Spleen (tissue), 11 donors: ENCODE measurements at regions not wholly inside any gene's neighbourhood (a gene's known extent, or its start where the extent isn't known, plus 50 kb on each side); places are given as distances from the start of the nearest gene placed in this dataset.

Source experiments
- DNase-seq: peaks from one replicate; pipeline ENCODE4 v3.0.0-alpha.2; 2020
- H3K27ac ChIP-seq, 8 donors: fragments of 200-600 bp; sonication (generic) in 7 of 8; 1 replicate in 4 of 8; 2 replicates in 4 of 8; pipeline versions ENCODE4 v1.5.0 to v1.8.0; 2016 to 2021; ENCODE audit warnings: inconsistent platforms in 4 of 8, mild to moderate bottlenecking in 4 of 8, moderate library complexity in 1 of 8
- H3K27me3 ChIP-seq, 7 donors: fragments of 200-600 bp; sonication (generic) in 6 of 7; replicated peaks in 1 of 7; 1 replicate in 4 of 7; 2 replicates in 3 of 7; pipeline versions ENCODE4 v1.5.0 to v1.8.0; 2016 to 2021; ENCODE audit warnings: inconsistent platforms in 3 of 7, mild to moderate bottlenecking in 1 of 7
- H3K36me3 ChIP-seq, 6 donors: fragments of 200-600 bp; sonication (generic) in 5 of 6; 1 replicate in 4 of 6; 2 replicates in 2 of 6; pipeline versions ENCODE4 v1.5.0 to v1.8.0; 2016 to 2021; ENCODE audit warnings: inconsistent platforms in 2 of 6
- H3K4me1 ChIP-seq, 6 donors: fragments of 200-600 bp; sonication (generic) in 5 of 6; 1 replicate in 3 of 6; 2 replicates in 3 of 6; pipeline versions ENCODE4 v1.5.0 to v1.8.0; 2016 to 2021; ENCODE audit warnings: inconsistent platforms in 3 of 6
- H3K4me3 ChIP-seq, 8 donors: fragments of 200-600 bp; sonication (generic) in 7 of 8; 1 replicate in 4 of 8; 2 replicates in 4 of 8; pipeline versions ENCODE4 v1.5.0 to v1.8.0; 2016 to 2021; ENCODE audit warnings: inconsistent platforms in 4 of 8, mild to moderate bottlenecking in 4 of 8, moderate library complexity in 2 of 8
- H3K9me3 ChIP-seq, 8 donors: fragments of 200-600 bp; sonication (generic) in 7 of 8; 1 replicate in 4 of 8; 2 replicates in 4 of 8; pipeline versions ENCODE4 v1.5.0 to v1.8.0; 2016 to 2021; ENCODE audit warnings: inconsistent platforms in 4 of 8
- POLR2A ChIP-seq, 3 donors: fragments of 450-650 bp; IDR thresholded peaks; one replicate each; pipeline ENCODE4 v1.5.1; 2017; ENCODE audit warnings: antibody characterized with exemption in 3 of 3, mild to moderate bottlenecking in 1 of 3
- POLR2AphosphoS5 ChIP-seq, 3 donors: sonication (generic); formaldehyde crosslinking; IDR thresholded peaks; one replicate each; pipeline ENCODE4 v1.5.1; 2017; ENCODE audit warnings: antibody characterized with exemption in 3 of 3
- WGBS, 5 donors: extraction: QIAGEN DNeasy Blood & Tissue Kit in 3 of 5; methylation state at CpG; one replicate each; pipeline versions ENCODE4 v1.1.5 to v1.1.7; 2013 to 2018; 5-methylcytosine and 5-hydroxymethylcytosine counted together
- intact Hi-C: fragments of 100-400 bp; cut with DNase I; formaldehyde crosslinking; loops from one replicate; pipeline ENCODE4 v1.15.0; 2023; ENCODE audit warnings: low total_unique reads
- TF ChIP-seq, protein P1 (sequence below), 11 experiments: fragments of 200-600 bp in 7 of 11; fragments of 450-650 bp in 4 of 11; sonication (generic) in 4 of 11; IDR thresholded peaks in 8 of 11; conservative IDR thresholded peaks in 3 of 11; 1 replicate in 7 of 11; 2 replicates in 4 of 11; pipeline versions ENCODE4 v1.4.0 to v1.8.0; 2016 to 2021; ENCODE audit warnings: antibody characterized with exemption in 11 of 11, inconsistent platforms in 4 of 11, mild to moderate bottlenecking in 1 of 11
- donor health status: healthy with polysubstance abuse.
- donor health status: DM: no; HTN: no; CAD: no; lungs with moderate emphysema.
- donor health status: DM: no; HTN: no; CAD: no.
- donor health status: Bipolar disorder and iron deficiency.
- donor health status: healthy.
- donor health status: DM: no; HTN: no; CAD: no.
- donor health status: DM: yes; HTN: yes; CAD: no.

GRCh38 chr21:38077569-38077968, 161.3 kb upstream of the KCNJ6 start:
- no peak for DNase-seq
- Histone ChIP-seq H3K27ac (no peak overlapping the region), H3K36me3 (no peaks in the 10 kb centered on the region), H3K4me3 (no peak overlapping the region), H3K9me3 (peaks cover 0 to 9% (median 0%) of the 10 kb centered on the region in 8 donors), H3K4me1 (no peaks in the 10 kb centered on the region), H3K27me3 (no peaks in the 10 kb centered on the region)
- TF ChIP-seq, protein P1, sequence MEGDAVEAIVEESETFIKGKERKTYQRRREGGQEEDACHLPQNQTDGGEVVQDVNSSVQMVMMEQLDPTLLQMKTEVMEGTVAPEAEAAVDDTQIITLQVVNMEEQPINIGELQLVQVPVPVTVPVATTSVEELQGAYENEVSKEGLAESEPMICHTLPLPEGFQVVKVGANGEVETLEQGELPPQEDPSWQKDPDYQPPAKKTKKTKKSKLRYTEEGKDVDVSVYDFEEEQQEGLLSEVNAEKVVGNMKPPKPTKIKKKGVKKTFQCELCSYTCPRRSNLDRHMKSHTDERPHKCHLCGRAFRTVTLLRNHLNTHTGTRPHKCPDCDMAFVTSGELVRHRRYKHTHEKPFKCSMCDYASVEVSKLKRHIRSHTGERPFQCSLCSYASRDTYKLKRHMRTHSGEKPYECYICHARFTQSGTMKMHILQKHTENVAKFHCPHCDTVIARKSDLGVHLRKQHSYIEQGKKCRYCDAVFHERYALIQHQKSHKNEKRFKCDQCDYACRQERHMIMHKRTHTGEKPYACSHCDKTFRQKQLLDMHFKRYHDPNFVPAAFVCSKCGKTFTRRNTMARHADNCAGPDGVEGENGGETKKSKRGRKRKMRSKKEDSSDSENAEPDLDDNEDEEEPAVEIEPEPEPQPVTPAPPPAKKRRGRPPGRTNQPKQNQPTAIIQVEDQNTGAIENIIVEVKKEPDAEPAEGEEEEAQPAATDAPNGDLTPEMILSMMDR (IDR thresholded peaks at IDR 0.05 in 8 of 11, conservative IDR thresholded peaks at IDR 0.05 in 3 of 11), result no peak
- no peak for TF ChIP-seq POLR2AphosphoS5 (IDR thresholded peaks at IDR 0.05)
- TF ChIP-seq POLR2A (IDR thresholded peaks at IDR 0.05), result no peak
- WGBS, 5 donors, result 79 to 88% (median 85%) methylated on average over 5 of the region's 5 CpGs
- intact Hi-C loops, result no loop called here

DNA sequence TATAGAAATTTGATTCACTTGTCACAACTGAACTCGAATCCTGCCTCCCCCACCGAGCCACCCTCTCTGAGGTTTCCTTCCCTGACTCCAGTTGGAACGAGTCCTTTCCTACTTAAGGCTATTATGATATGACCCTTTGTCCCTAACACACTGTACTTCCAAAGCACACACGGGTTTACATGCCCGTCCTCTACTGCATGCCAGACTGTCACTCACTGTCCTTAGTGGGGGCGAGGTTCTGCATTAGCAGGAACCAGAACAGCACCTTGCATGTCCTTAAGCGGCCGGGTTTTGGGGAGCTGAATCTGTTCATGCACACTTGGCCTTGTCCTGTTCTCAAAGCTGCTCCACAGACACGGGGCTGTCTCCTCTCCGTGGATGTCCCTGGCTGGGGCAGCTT, 164.6 kb upstream of the KCNJ6 start:
- intact Hi-C loops, result no loop called here
- WGBS, 5 donors, result 77 to 82% (median 80%) methylated on average over 10 of the region's 10 CpGs
- Histone ChIP-seq H3K4me1 (no peaks in the 10 kb centered on the region), H3K27me3 (no peaks in the 10 kb centered on the region), H3K27ac (no peak overlapping the region), H3K9me3 (no peaks in the 10 kb centered on the region), H3K36me3 (no peaks in the 10 kb centered on the region), H3K4me3 (no peak overlapping the region)
- no peak for TF ChIP-seq POLR2AphosphoS5 (IDR thresholded peaks at IDR 0.05)
- TF ChIP-seq, protein P1 (IDR thresholded peaks at IDR 0.05 in 8 of 11, conservative IDR thresholded peaks at IDR 0.05 in 3 of 11), result no peak
- TF ChIP-seq POLR2A (IDR thresholded peaks at IDR 0.05), result no peak
- no peak for DNase-seq

DNA sequence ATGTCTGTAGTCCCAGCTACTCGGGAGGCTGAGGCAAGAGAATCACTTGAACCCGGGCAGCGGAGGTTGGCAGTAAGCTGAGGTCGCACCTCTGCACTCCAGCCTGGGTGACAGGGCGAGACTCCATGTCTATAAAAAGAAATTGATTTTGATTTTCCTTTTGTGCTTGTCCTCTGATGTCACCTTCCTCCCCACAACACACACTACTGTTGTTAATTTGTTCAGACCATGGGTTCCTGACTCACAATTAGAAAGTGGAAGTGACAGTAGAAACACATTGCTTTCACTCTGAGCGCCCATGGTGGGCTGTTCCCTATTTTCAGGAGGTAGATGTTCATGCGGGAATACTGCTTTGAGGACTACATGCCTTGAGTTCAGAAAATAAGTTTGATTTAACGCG, 165.5 kb upstream of the KCNJ6 start:
- no peaks in the 10 kb centered on the region for H3K9me3 ChIP-seq
- WGBS, 5 donors, result 85 to 92% (median 89%) methylated on average over 9 of the region's 9 CpGs
- intact Hi-C loops, result no loop called here

GRCh38 chr21:38082936-38083485, 166.8 kb upstream of the KCNJ6 start:
- 70 to 84% (median 73%) methylated on average over 4 of the region's 4 CpGs for WGBS, 5 donors
- Histone ChIP-seq H3K36me3 (no peaks in the 10 kb centered on the region), H3K27me3 (no peaks in the 10 kb centered on the region), H3K4me3 (no peak overlapping the region), H3K9me3 (no peaks in the 10 kb centered on the region), H3K4me1 (no peaks in the 10 kb centered on the region), H3K27ac (no peak overlapping the region)
- DNase-seq, result no peak
- TF ChIP-seq POLR2AphosphoS5 (IDR thresholded peaks at IDR 0.05), result no peak
- TF ChIP-seq, protein P1 (IDR thresholded peaks at IDR 0.05 in 8 of 11, conservative IDR thresholded peaks at IDR 0.05 in 3 of 11), result no peak
- TF ChIP-seq POLR2A (IDR thresholded peaks at IDR 0.05), result no peak
- intact Hi-C loops, result no loop called here

More for the DNA sequence above, 165.5 kb upstream of the KCNJ6 start:
- H3K27ac ChIP-seq, result no peak overlapping the region
- DNase-seq, result no peak
- no peak overlapping the region for H3K4me3 ChIP-seq
- H3K4me1 ChIP-seq, result no peaks in the 10 kb centered on the region
- TF ChIP-seq, protein P1 (IDR thresholded peaks at IDR 0.05 in 8 of 11, conservative IDR thresholded peaks at IDR 0.05 in 3 of 11), result no peak
- TF ChIP-seq POLR2A (IDR thresholded peaks at IDR 0.05), result no peak
- no peak for TF ChIP-seq POLR2AphosphoS5 (IDR thresholded peaks at IDR 0.05)
- no peaks in the 10 kb centered on the region for H3K27me3 ChIP-seq
- no peaks in the 10 kb centered on the region for H3K36me3 ChIP-seq
